ENCODE measurements at regions not wholly inside any gene's neighbourhood (a gene's known extent, or its start where the extent isn't known, plus 50 kb on each side); places are given as distances from the start of the nearest gene placed in this dataset.
"Not testable (repeated sequence)": the region's sequence is repeated elsewhere in the genome, so short reads cannot be mapped to it uniquely, and the experiment has no call there.

DNA sequence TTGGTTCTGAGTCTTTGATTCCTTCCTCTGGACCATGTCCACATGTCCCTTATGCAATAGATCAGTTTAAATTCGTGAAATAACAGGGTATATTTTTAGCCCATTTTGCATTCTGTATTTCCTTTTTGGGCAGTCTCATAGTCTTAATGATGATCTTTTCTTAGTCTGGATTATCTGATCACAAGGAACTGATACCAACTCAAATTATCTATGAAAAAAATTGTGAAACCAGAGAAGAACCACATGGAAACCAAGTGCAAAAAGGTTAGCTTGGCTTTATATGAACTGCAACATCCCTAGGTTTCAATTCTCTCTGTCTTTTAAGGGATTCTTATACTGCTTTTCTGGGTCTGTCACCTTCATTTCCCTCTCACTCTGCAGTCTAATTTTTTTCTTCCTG, 608.6 kb upstream of the AADAT start:
- WGBS, 2 donors = 11 to 14% methylated on average over 1 of the region's 1 CpG
- Histone ChIP-seq H3K36me3 (no peaks in the 10 kb centered on the region), H3K4me3 (no peak overlapping the region), H3K9me3 (no peaks in the 10 kb centered on the region), H3K4me1 (no peaks in the 10 kb centered on the region), H3K27me3 (no peaks in the 10 kb centered on the region), H3K27ac (no peak overlapping the region)
- DNase-seq = no peak
- intact Hi-C loops (cut with DNase I) = no loop called here
- TF ChIP-seq, protein P1, sequence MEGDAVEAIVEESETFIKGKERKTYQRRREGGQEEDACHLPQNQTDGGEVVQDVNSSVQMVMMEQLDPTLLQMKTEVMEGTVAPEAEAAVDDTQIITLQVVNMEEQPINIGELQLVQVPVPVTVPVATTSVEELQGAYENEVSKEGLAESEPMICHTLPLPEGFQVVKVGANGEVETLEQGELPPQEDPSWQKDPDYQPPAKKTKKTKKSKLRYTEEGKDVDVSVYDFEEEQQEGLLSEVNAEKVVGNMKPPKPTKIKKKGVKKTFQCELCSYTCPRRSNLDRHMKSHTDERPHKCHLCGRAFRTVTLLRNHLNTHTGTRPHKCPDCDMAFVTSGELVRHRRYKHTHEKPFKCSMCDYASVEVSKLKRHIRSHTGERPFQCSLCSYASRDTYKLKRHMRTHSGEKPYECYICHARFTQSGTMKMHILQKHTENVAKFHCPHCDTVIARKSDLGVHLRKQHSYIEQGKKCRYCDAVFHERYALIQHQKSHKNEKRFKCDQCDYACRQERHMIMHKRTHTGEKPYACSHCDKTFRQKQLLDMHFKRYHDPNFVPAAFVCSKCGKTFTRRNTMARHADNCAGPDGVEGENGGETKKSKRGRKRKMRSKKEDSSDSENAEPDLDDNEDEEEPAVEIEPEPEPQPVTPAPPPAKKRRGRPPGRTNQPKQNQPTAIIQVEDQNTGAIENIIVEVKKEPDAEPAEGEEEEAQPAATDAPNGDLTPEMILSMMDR (IDR thresholded peaks at IDR 0.05) = no peak

DNA sequence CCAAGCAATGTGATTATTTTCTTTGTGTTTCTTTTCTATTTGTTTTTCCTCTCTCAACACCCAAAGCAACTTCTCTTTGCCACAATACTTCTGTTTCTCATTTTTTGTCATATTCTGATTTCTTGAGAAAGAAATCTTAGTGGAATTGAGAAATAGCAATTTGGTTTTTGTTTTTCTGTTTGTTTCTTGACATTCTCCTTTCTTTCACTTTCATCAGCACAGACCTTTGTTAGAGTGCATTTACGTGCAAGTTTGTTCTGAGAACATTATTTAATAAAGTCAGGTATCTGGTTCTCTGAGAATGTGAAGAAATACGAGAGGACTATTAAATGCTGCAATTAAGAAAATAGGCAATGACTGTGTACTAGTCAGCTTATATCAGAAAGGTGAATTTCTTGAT, 608.1 kb upstream of the AADAT start:
- no peaks in the 10 kb centered on the region for H3K9me3 ChIP-seq
- DNase-seq = no peak
- H3K27ac ChIP-seq = no peak overlapping the region
- intact Hi-C loops (cut with DNase I) = no loop called here
- no peaks in the 10 kb centered on the region for H3K36me3 ChIP-seq
- no peak overlapping the region for H3K4me3 ChIP-seq
- 37 to 49% methylated on average over 2 of the region's 2 CpGs for WGBS, 2 donors
- H3K4me1 ChIP-seq = no peaks in the 10 kb centered on the region
- H3K27me3 ChIP-seq = no peaks in the 10 kb centered on the region
- TF ChIP-seq, protein P1 (IDR thresholded peaks at IDR 0.05) = no peak
- TF ChIP-seq POLR2A (IDR thresholded peaks at IDR 0.05) = no peak

DNA sequence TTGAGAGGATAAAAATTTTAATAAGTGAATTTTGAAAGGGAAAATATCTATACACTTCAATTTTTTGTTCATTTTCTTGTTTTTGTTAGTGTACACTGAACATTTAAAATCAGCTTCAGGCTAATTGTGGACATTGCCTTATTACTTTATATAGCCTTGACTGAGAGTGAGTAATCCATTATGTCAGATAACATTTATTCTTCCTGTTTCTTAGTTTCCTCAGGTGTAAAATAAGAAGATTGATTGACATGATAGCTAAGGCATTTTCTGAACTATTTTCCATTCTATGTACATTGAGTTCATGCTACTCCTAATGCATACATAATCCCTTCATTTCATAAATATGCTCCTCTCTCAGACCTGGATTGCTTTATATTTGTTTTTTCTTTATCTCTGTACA, 607.3 kb upstream of the AADAT start:
- intact Hi-C loops (cut with DNase I) = no loop called here
- DNase-seq = no peak
- Histone ChIP-seq H3K36me3 (no peaks in the 10 kb centered on the region), H3K27me3 (no peaks in the 10 kb centered on the region), H3K4me1 (no peaks in the 10 kb centered on the region), H3K4me3 (no peak overlapping the region), H3K9me3 (no peaks in the 10 kb centered on the region), H3K27ac (no peak overlapping the region)
- TF ChIP-seq POLR2A (IDR thresholded peaks at IDR 0.05) = no peak
- TF ChIP-seq, protein P1 (IDR thresholded peaks at IDR 0.05) = no peak

DNA sequence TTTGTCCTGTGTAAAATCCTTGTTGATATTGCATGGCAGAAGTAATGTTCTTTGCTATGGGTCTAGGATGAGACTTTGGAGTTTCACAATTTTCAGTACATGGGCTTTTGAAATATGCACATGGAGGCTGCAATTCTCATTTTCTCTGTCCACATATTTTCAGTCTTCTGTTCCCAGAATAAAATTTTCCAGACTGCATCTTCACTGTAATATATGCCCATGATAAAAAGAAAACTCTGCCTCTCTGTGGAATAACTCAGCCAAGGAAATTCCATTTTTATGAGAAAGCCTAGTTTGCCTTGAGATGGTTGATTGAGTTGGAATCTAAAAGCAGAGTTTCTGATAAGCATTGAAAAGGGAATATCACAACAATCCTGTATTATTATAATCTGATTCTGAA, 601.4 kb upstream of the AADAT start:
- Histone ChIP-seq H3K9me3 (no peaks in the 10 kb centered on the region), H3K27ac (no peak overlapping the region), H3K4me3 (no peak overlapping the region), H3K4me1 (no peaks in the 10 kb centered on the region), H3K36me3 (no peaks in the 10 kb centered on the region), H3K27me3 (no peaks in the 10 kb centered on the region)
- no peak for DNase-seq
- intact Hi-C loops (cut with DNase I) = no loop called here
- no peak for TF ChIP-seq POLR2A (IDR thresholded peaks at IDR 0.05)
- TF ChIP-seq, protein P1 (IDR thresholded peaks at IDR 0.05) = no peak

DNA sequence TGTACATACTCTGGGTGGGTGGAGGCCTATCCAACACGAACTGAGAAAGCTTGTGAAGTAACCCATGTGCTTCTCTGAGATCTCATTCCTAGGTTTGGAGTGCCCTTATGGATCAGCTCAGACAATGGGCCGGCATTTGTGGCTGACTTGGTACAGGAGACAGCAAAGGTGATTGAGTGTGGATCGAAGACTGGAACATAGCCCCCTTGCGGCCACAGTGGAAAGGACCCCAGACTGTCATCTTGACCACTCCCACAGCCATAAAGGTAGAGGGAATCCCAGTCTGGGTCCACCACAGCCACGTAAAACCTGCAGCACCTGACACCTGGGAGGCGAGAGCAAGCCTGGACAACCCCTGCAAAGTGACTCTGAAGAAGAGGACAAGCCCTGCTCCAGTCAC, 598.0 kb upstream of the AADAT start:
- TF ChIP-seq, protein P1 (IDR thresholded peaks at IDR 0.05) = no peak
- TF ChIP-seq POLR2A (IDR thresholded peaks at IDR 0.05) = no peak
- Histone ChIP-seq H3K4me3 (no peak overlapping the region), H3K9me3 (no peaks in the 10 kb centered on the region), H3K27ac (no peak overlapping the region), H3K4me1 (no peaks in the 10 kb centered on the region), H3K27me3 (no peaks in the 10 kb centered on the region), H3K36me3 (no peaks in the 10 kb centered on the region)
- no peak for DNase-seq
- intact Hi-C loops (cut with DNase I) = no loop called here
- WGBS, 2 donors = 73 to 80% methylated on average over 2 to 6 of the region's 6 CpGs

DNA sequence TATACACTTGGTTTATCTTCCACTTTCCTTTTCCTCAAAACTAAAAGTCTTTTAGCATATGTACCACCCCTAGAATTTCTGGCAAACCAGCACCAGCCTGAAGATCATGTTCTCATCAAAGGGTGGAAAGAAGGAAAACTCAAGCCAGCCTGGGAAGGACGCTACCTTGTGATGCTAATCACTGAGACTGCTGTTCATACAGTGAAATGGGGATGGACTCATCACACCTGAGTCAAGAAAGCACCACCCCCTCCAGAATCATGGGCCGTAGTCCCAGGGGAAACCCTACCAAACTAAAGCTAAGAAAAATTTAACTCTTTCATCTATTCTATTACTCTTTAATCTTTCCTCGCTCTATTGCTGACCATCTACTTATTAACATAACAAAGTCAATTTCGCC, 595.9 kb upstream of the AADAT start:
- H3K36me3 ChIP-seq; H3K27me3 ChIP-seq; intact Hi-C loops (cut with DNase I); DNase-seq; H3K27ac ChIP-seq; H3K9me3 ChIP-seq; H3K4me3 ChIP-seq; H3K4me1 ChIP-seq: not testable (repeated sequence)
- WGBS, 2 donors = 68 to 71% methylated on average over 4 of the region's 4 CpGs

Data from esophagus squamous epithelium (tissue), 5 donors.